ENCODE measurements at regions not wholly inside any gene's neighbourhood (a gene's known extent, or its start where the extent isn't known, plus 50 kb on each side); places are given as distances from the start of the nearest gene placed in this dataset.
"Not testable (repeated sequence)": the region's sequence is repeated elsewhere in the genome, so short reads cannot be mapped to it uniquely, and the experiment has no call there.

GRCh38 chr7:135872861-135873260 lies 104.3 kb downstream of the MTPN start:
- DNase-seq (ENCODE audit: low read depth): not testable (repeated sequence)

- no peak for DNase-seq (ENCODE audit: low read depth)
Measured at GRCh38 chr7:135862586-135863340, 114.2 kb upstream of the FAM180A start.

- DNase-seq (ENCODE audit: low read depth): peak; percentile 21
Measured at GRCh38 chr7:135859538-135859937, 110.9 kb upstream of the FAM180A start.

- no peak for DNase-seq (ENCODE audit: low read depth)
Measured at GRCh38 chr7:135858851-135859250, 110.2 kb upstream of the FAM180A start.

GRCh38 chr7:135858379-135858778 lies 109.8 kb upstream of the FAM180A start:
- DNase-seq (ENCODE audit: low read depth): no peak

- DNase-seq (ENCODE audit: low read depth): no peak
Measured at GRCh38 chr7:135857519-135858274, 109.1 kb upstream of the FAM180A start.

- peak; percentile 62 for DNase-seq (ENCODE audit: low read depth)
Measured at GRCh38 chr7:135856356-135857144, 107.9 kb upstream of the FAM180A start.

GRCh38 chr7:135855846-135856245 lies 107.2 kb upstream of the FAM180A start:
- DNase-seq (ENCODE audit: low read depth): peak; percentile 56

- peak; percentile 51 for DNase-seq (ENCODE audit: low read depth)
Measured at GRCh38 chr7:135853499-135853898, 104.9 kb upstream of the FAM180A start.

- no peak for DNase-seq (ENCODE audit: low read depth)
Measured at GRCh38 chr7:135853008-135853407, 104.4 kb upstream of the FAM180A start.

GRCh38 chr7:135847242-135847641 lies 98.6 kb upstream of the FAM180A start:
- DNase-seq (ENCODE audit: low read depth): no peak

GRCh38 chr7:135846339-135846738 lies 97.7 kb upstream of the FAM180A start:
- DNase-seq (ENCODE audit: low read depth): no peak

GRCh38 chr7:135845415-135846075 lies 96.9 kb upstream of the FAM180A start:
- DNase-seq (ENCODE audit: low read depth): no peak

GRCh38 chr7:135844903-135845302 lies 96.3 kb upstream of the FAM180A start:
- no peak for DNase-seq (ENCODE audit: low read depth)

GRCh38 chr7:135843214-135843613 lies 94.6 kb upstream of the FAM180A start:
- no peak for DNase-seq (ENCODE audit: low read depth)

- no peak for DNase-seq (ENCODE audit: low read depth)
Measured at GRCh38 chr7:135842446-135843179, 94.0 kb upstream of the FAM180A start.

- no peak for DNase-seq (ENCODE audit: low read depth)
Measured at GRCh38 chr7:135840591-135840990, 92.0 kb upstream of the FAM180A start.

GRCh38 chr7:135837675-135838074 lies 89.1 kb upstream of the FAM180A start:
- DNase-seq (ENCODE audit: low read depth): no peak

GRCh38 chr7:135834266-135834665 lies 85.7 kb upstream of the FAM180A start:
- no peak for DNase-seq (ENCODE audit: low read depth)

GRCh38 chr7:135833642-135834041 lies 85.0 kb upstream of the FAM180A start:
- no peak for DNase-seq (ENCODE audit: low read depth)

All from HT1080 (cell line).